HUDEP-2 (cell line): ENCODE measurements at regions not wholly inside any gene's neighbourhood (a gene's known extent, or its start where the extent isn't known, plus 50 kb on each side); places are given as distances from the start of the nearest gene placed in this dataset.
"Not testable (repeated sequence)": the region's sequence is repeated elsewhere in the genome, so short reads cannot be mapped to it uniquely, and the experiment has no call there.

ENCODE experiments used
- DNase-seq, 76 experiments: peaks; one replicate each; lab custom pipeline; 2025; ENCODE audit not compliant: unreplicated experiment in 76 of 76; lab: John Stamatoyannopoulos, UW

DNA sequence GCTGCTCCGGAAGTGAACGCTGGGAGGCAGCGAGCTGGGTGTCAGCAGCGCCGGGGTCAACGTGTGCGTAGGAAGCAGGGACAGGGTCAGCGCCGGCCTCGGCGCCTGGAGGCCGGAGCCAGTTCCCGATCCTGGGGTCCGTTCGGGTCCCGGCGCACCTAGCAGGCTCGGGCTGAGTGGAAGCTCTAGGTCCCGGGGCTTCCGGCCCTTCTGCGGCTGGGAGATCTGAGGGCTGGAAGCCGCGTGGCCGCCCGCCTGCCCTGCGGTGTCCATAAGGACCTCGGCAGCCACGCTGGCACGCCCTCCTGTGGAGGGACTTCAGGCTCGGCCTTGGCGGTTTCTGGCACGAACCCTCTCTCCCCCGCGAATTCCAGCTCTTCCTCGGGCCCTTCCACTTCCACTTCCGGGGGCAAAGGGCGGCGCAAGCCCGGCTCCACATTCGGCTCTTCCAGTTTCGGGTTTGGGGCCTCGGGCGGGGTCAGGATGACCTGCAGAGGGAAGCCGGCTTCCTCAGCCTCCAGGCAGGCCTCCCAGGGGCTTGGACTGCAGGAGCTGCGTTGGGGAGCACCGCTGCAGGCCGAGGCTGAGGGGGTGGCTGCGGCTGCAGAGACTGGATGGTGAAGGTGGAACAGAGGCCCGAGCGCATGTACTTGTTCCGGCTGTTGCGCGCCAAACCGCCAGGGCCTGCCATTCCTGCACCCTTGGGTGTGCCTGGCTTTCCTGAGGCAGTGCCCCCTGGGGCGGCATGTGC is 146.2 kb downstream of the TMEM121 start:
- DNase-seq: not testable (repeated sequence)

DNA sequence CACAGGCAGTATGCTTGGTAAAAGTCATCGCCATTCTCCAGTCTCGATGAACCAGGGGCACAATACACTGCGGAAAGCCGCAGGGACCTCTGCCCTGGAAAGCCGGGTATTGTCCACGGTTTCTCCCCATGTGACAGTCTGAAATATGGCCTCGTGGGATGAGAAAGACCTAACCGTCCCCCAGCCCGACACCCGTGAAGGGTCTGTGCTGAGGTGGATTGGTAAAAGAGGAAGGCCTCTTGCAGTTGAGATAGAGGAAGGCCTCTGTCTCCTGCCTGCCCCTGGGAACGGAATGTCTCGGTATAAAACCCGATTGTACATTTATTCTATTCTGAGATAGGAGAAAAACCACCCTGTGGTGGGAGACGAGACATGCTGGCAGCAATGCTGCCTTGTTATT is 149.1 kb downstream of the TMEM121 start:
- DNase-seq: not testable (repeated sequence)

DNA sequence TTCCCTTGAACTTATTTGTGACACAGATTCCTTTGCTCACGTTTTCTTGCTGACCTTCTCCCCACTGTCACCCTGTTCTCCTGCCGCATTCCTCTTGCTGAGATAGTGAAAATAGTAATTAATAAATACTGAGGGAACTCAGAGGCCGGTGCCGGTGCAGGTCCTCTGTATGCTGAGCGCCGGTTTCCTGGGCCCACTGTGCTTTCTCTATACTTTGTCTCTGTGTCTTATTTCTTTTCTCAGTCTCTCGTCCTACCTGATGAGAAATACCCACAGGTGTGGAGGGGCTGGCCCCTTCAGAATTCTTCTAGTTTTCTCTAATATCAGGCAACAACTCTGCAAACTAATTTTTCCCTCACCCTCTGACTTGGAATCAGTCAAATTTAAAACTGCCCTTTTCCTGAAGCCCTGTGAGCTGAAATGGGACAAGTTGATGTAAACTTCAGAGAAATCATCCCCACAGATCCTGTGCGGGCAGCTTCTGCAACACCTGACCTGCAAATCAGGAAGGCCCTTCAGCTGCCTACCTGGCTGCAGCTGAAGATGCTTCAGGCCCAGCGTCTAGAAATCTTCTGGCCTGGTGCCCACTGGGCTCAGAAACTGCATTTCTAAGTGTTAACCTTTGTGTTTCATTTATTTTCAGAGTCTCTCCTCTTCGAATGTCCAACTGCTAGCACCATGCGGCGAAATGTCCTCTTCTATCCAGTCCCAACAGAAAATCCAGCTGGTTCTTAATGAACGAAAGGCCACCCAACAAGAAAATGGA is 149.7 kb downstream of the TMEM121 start:
- not testable (repeated sequence) for DNase-seq

DNA sequence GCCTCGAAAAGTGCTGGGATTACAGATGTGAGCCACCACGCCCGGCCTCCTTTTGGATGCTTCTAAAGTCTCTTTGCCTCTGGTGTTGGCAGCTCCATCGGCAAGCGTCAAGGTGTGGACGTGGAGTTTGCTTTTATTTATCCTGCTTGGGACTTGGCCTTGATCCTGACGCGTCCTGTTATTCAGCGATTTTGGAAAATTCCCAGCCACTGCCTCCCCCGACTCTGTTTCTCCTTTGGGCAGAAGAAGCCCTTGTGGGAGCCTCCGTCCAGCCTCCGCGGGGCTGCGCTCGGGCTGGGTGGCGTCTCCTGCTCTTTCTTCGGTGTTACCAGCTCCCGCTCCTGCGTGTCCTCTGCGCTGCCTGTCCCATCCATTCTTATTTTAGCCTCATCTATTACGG is 151.7 kb downstream of the TMEM121 start:
- DNase-seq: not testable (repeated sequence)

DNA sequence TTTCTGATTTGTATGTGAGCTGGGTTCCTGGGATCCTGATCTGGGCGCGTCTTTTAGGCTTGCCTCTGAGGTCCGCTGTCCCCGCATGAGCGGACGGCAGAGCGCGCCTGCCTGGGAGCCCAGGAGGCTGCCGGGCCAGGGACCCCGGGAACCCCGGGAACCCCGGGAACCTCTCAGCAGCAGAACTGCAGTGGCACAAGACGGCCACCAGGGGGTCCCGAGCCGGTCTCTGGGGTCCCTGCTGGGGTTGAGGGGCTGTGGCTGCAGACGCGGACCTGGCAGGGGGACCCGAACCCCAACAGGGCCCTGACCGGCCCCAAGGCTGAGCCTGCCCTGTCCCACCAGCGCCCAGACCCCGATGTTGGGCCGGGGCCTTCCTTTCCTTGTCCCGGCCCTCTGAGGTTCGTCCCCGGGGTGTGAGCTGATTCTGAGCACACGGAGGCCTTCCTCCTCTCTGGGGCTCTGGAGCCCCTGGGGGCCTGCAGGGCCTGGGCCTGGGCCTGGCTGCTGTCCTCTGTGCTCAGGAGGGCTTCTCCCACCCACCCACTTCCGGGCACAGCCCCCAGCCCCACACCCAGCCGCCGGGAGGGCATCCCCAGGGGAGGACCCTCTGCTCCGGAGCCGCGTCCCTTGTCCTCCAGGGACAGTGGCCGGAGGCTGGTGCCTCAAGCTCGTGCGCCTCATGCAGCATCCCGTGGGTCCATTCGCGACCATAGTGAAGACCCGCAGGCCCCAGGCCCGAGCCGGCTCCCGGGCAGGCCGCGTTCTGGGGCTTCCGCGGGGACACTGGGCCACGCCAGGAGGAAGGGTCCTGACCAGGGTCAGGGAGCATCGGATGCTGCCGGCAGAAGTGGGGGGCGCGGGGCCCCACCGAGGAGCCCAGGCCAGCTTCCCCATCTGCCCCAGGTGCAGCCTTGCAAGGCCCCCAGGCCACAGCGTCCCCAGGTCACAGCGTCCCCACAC is 152.9 kb downstream of the TMEM121 start:
- peak in 1 of 76 experiments; percentile 10 for DNase-seq

DNA sequence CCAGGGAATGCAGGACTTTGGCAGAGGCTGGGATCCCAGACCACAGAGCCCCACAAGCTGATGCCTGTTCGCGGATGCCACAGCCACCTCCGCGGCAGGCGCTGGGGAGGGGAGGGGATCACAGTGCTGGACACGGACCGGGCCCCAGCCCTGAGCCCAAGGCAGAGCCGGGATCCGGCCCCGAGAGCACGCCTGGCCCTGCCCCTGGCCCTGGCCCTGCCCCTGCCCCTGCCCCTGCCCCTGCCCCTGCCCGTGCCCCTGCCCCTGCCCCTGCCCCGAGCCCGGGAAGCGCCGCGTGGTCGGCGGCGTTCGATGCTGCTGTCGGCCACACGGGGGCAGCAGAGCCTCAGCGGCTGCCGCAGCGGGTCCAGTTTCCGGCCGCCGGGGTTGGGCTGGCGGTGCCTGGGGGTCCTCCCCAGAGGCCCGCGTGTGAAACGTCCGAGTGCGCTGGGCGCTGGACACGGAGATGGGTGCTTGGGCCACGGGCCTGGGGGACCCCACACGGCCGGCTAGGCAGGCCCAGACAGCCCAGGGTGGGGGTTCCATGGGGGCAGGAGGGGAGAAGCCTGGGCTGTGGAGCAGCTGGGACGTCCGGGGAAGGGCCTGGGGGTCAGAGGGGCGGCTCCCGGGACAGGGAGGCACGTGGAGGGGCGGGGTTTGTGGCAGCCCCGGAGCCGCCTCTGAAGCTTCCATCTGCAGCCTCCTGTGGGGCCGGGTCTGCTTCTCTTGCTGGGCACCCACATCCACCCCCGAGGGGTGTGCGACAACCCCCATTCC is 153.8 kb downstream of the TMEM121 start:
- peak in 1 of 76 experiments; percentile 11 for DNase-seq

DNA sequence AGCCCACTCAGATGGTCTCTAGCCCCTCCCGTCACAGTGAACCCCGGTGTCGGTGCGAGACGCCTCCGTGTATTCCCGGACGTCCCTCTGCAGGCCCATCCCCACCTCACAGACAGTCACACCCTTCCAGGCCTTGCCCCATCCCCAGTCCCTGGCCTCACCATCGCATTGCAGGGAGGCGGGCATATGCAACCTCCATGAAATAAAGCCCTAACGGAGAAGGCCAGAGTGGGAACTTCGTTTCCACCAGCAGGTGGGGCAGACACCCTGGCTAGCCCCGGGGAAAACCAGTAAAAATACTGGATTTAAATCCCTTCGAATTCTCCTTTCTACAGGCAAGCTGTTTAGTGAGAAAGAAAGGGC is 154.3 kb downstream of the TMEM121 start:
- DNase-seq: not testable (repeated sequence)

DNA sequence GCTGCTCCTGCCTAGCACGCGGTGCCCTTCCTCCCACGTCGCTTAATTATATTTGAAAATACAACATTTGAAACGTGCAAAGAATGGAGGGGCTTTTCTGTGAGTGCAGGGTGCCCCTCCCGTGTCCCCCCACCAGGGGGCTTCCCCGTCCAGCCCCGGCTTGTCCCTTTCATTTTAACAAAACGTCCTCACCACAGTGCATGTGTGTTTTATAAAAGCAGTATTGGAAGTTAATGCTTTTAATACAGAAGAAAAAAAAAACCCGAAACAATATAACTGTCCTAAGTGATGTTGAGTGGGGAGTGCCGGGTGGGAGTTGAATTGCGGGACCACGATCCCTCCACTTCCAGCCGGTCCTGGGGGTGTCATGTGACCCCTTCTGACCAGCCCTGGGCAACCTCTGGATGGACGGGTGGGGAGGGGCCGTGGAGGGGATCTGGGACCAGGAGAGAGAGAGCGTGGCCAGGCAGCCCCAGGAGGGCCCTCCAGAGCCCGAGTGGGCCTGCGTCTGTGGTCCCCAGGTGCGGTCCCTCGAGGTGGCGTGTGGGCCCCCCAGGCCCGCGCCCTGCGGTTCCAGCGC is 155.3 kb downstream of the TMEM121 start:
- not testable (repeated sequence) for DNase-seq

DNA sequence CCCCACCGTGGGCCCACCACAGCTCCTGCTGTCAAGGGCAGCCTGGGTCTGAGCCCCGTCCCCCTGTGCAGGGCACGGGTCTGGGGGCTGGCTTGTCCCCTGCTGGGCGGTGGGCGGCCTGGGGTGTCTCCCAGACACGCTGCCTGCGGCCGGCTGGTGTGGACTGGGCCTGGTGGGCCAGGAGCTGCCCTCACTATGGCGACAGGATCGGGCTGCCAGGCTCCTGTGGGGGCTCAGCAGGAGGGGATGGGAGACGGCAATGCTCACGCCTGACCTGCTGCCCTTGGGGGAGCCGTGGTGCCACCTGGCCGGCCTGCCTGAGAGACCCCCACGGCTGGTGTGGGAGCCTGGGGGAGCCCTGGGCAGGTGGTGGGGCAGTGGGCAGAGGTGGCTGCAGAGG is 156.1 kb downstream of the TMEM121 start:
- not testable (repeated sequence) for DNase-seq

DNA sequence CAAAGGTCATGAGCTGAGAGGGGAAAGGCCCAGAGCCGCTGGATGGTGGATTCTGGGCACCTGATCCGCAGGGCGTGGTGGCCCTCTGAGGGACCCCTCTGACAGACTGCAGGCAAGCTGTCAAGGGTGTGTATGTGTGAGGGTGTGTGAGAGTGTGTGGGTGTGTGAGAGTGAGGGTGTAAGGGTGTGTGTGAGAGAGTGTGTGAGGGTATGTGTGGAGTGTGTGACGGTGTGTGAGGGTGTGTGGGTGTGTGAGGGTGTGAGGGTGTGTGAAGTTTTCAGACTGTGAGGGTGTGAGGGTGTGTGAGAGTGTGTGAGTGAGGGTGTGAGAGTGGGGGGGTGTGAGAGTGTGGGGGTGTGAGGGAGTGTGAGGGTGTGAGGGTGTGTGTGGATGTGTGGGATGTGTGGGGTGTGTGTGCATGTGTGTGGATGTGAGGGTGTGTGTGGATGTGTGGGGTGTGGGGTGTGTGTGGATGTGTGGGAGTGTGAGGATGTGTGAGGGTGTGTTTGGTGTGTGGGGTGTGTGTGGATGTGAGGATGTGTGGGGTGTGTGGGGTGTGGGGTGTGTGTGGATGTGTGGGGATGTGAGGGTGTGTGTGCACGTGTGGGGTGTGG is 156.7 kb downstream of the TMEM121 start:
- DNase-seq: no peak

DNA sequence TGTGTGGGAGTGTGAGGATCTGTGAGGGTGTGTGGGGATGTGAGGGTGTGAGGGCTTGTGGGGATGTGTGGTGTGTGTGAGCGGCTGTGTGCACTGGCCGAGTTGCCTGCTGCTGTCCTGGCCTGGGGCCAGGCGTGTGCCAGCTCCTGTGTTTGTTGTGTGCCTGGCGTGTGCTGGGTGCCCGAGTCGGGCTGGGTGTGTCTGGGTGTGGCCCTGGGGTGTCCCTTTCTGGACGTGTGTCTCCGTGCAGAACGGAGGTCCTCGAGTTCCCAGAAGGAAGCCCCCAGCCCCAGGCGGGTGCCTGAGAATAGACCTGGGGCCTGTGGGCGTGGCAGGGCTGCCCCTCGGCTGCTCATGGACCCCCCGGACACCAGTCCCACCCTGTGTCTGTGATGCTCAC is 157.7 kb downstream of the TMEM121 start:
- DNase-seq: not testable (repeated sequence)

DNA sequence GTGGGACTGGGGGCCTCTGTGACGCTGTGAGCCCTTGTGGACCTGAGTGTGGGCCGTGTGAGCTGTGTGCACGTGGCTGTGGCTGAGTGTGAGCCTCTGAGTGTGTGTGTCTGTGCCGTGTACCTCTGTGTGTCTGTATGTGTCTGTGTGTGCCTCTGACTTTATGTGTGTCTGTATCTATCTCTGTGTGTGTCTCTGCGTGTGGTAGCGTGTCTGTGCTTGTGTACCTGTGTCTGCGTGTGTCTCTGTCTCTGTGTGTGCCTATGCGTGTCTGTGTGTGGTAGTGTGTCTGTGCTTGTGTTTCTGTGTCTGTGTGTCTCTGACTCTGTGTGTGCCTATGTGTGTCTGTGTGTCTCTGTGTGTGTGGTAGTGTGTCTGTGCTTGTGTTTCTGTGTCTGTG is 158.2 kb downstream of the TMEM121 start:
- DNase-seq: not testable (repeated sequence)

DNA sequence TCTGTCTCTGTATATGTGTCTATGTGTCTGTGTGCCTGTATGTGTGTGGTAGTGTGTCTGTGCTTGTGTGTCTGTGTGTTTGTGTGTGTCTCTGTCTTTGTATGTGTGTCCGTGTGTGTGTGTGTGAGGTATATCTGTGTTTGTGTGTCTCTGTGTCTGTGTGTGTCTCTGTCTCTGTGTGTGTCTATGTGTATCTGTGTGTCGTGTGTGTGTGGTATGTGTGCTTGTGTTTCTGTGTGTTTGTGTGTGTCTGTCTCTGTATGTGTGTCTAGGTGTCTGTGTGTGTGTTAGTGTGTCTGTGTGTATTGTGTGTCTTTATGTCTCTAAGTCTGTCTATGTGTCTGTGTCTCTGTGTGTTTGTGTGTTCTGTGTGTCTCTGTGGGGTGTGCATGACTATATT is 158.6 kb downstream of the TMEM121 start:
- DNase-seq: no peak

DNA sequence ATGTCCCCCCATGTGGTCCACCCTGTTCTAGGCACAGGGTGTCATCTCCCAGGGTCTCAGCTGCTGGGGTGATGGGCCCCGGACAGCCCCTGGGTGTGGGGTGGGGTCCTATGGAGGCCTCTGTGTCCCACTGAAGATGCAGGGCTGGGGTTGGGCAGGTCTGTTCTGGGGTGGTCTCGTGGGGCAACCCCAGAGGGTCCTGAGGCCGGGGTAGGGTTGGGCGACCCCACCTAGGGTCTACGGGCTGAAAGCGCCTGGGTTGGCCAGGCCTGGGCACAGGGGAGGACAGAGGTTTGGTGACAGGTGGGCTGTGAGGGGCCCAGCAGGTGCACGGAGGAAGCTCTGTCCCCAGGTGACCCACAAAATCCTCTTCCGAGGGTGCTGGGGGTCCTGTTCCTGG is 159.2 kb downstream of the TMEM121 start:
- not testable (repeated sequence) for DNase-seq

DNA sequence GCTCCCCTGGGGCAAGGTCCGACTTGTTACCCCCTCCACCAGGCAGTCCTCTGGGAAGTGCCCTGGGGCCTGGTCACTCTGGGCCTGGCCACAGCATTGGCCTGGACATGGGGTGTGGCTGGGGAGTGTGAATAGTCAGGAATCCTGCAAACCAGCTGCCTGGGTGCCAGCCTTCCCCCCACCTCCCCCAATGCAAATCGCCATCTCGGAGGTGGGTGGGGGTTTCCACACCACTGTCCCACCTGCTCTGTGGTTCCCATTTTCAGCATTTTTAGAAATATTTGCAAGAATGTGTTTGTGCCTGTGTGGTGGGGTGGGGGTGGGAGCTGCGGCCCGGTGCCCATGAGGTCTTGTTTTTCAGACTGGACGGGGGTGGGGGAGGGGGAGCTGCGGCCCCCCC is 159.7 kb downstream of the TMEM121 start:
- not testable (repeated sequence) for DNase-seq

DNA sequence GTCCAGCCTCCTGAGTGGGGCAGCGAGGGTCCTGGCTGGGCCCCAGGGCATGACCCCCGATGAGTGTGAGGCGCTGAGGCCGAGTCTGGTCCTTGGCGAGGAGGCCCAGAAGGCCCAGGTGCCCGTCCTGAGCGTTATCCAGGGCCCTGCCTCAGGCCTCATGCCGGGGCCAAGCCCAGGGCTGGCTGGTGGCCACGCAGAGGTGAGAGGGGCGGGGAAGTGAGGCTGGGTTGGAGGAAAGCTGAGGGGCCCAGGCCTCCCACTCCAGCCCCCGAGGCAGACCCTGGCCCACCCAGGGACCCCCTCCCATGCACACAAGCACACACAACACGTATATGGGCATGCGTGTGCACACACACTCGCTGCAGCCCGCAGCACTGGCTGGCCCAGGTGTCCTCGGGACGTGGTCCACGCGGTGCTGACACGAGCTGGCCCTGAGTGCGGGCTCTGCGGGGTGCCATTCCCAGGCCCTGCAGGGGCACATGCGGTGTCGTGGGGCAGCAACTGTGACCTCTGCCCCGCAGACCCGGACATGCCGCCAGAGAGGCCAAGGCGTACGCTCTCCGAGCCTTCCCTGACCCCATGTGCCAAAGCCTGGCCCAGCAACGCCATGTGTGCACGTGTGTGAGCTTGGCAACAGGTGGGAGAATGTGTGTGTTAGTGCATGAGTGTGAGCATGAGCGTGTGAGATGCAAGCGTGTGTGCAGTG is 160.2 kb downstream of the TMEM121 start:
- DNase-seq: not testable (repeated sequence)

DNA sequence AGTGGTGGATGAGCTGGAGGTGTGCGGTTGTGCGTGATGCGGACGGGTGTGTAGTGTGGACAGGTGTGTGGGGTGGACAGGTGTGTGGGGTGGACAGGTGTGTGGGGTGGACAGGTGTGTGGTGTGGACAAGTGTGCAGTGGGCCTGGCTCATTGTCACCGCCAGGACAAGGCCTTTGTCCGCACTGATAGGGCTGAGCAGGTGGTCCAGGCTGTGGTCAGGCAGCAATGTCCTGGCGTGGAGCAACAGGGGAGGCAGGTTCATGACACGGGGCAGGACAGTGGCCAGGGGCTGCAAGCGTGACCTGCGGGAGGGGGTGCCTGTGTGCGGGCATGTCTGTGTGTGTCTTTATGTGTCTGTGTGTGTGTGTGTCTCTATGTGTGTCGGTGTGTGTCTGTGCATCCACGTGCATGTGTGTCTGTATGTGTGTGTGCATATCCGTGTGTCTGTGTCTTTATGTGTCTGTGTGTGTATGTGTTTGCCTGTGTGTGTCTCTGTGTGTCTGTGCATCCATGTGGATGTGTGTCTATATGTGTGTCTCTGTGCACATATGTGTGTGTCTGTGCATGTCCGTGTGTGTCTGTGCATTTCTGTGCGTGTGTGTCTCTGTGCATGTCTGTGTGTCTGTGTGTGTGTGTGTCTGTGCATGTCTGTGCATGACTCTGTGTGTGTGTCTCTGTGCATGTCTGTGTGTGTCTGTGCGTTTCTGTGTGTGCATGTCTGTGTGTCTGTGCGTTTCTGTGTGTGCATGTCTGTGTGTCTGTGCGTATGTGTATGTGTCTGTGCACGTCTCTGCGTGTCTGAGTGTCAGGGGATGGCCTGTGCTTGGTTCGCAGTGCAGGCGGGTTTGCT is 161.0 kb downstream of the TMEM121 start:
- not testable (repeated sequence) for DNase-seq

DNA sequence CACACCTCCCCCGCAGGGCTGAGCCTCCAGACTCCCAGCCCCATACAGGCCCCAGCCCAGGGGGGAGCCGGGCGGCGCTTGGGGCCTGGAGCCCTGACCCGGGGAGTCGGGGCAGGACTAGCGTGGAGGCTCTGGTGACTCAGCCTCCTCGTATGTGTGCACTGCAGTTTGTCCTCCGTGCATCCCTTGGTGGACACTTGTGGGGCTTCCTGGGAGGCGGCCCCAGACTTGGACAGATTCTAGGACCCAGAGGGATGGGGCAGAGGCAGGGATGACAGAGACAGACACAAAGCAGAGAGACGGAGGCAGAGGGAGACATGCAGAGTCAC is 161.6 kb downstream of the TMEM121 start:
- not testable (repeated sequence) for DNase-seq
